Subcutaneous abdominal adipose tissue (tissue), 5 donors: ENCODE measurements at regions not wholly inside any gene's neighbourhood (a gene's known extent, or its start where the extent isn't known, plus 50 kb on each side); places are given as distances from the start of the nearest gene placed in this dataset.

Source experiments
- H3K27ac ChIP-seq: one replicate; pipeline ENCODE4 v1.7.0; 2013; ENCODE audit warnings: low read depth, mild to moderate bottlenecking, inconsistent platforms, low read length, moderate library complexity
- H3K27me3 ChIP-seq, 5 donors: one replicate each; pipeline ENCODE4 v1.7.0; 2013; ENCODE audit warnings: low read length in 5 of 5, inconsistent platforms in 1 of 5; ENCODE audit not compliant: control insufficient read depth in 5 of 5, insufficient read depth in 4 of 5
- H3K36me3 ChIP-seq, 5 donors: one replicate each; pipeline ENCODE4 v1.7.0; 2013; ENCODE audit warnings: low read length in 5 of 5; ENCODE audit not compliant: control insufficient read depth in 5 of 5, insufficient read depth in 5 of 5
- H3K4me1 ChIP-seq, 5 donors: one replicate each; pipeline ENCODE4 v1.7.0; 2013; ENCODE audit warnings: low read length in 5 of 5, mild to moderate bottlenecking in 3 of 5, moderate library complexity in 1 of 5; ENCODE audit not compliant: control insufficient read depth in 5 of 5, insufficient read depth in 5 of 5
- H3K4me3 ChIP-seq, 5 donors: one replicate each; pipeline ENCODE4 v1.7.0; 2013; ENCODE audit warnings: low read length in 5 of 5, low read depth in 1 of 5
- H3K9ac ChIP-seq, 5 donors: one replicate each; pipeline ENCODE4 v1.7.0; 2013; ENCODE audit warnings: low read length in 5 of 5, mild to moderate bottlenecking in 4 of 5, moderate library complexity in 3 of 5
- H3K9me3 ChIP-seq, 5 donors: one replicate each; pipeline ENCODE4 v1.7.0; 2013; ENCODE audit warnings: low read length in 5 of 5; ENCODE audit not compliant: control insufficient read depth in 5 of 5
- donor health status: healthy.
- donor health status: healthy.
- donor health status: healthy.
- donor health status: healthy.
- donor health status: healthy.

DNA sequence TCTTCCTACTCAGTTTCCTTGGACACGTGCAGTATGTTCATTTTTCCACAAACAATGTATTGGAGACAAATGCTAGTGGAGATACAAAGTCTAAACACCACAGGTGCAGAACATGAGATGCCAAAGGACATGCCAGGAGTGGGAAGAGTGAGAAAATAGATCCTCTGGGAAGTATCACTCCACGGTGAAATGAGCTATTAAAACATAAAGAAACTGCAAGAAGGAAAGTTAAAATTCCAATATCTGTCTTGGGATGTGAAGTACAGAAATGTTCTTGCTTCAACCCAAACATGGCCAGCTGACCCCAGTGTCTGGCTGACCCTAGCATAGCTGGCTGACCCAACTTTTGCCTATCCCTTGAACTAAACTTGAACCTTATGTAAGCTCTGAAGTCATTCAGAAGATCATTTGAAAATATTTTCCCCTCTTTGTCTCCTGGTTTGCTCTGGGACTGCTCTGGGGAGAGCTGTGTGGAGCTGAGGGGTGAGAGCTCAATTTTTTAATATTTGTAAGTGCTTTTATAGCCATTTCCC, 59.5 kb downstream of the FZD1 start:
- Histone ChIP-seq H3K9ac (no peak overlapping the region), H3K9me3 (no peaks in the 10 kb centered on the region), H3K36me3 (no peaks in the 10 kb centered on the region), H3K27me3 (no peaks in the 10 kb centered on the region), H3K4me1 (peaks cover 0 to 15% (median 0%) of the 10 kb centered on the region in 5 donors), H3K27ac (no peak overlapping the region), H3K4me3 (no peak overlapping the region)

DNA sequence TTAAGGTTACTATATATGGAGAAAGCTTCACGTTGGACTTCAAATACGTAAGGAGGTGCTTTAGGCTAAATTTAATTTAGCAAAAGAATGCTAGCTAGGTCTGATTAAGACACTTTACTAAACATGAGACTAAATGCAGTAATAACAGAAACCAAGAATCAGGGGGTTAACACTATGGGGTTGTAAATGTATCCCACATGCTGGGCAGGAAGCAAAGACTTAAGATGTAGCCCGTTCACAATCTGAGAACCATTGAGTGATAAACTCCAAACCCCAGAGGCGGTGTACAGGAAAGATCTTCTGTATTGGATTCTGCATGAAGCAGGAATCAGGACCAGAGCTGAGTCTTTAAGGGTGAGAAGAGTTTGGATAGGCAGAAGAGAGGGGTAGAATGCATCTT, 60.4 kb downstream of the FZD1 start:
- Histone ChIP-seq H3K9ac (no peak overlapping the region), H3K9me3 (no peaks in the 10 kb centered on the region), H3K4me3 (no peak overlapping the region), H3K27me3 (no peaks in the 10 kb centered on the region), H3K4me1 (peaks cover 0 to 17% (median 0%) of the 10 kb centered on the region in 5 donors), H3K27ac (no peak overlapping the region), H3K36me3 (no peaks in the 10 kb centered on the region)

DNA sequence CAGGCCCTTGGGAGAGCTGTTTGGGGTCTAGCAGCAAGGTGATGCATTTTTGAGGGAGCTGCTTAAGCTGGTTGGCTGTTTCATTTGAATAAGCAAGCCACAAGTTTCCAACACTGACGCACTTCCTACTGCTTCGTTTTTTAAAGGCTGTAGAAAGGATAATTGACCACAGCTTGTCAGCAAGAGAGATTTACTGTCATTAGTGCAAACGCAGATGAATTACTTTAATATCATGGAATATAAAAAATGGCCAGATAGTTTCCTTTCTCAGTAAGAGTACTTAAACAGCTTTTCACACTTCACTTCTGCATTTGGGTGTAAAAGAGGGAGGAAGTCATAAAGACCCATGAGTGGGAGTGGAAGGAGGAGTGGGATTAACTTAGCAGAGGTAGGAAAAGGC, 61.5 kb downstream of the FZD1 start:
- Histone ChIP-seq H3K27me3 (no peaks in the 10 kb centered on the region), H3K4me1 (peaks cover 0 to 25% (median 4%) of the 10 kb centered on the region in 5 donors), H3K9me3 (no peaks in the 10 kb centered on the region), H3K9ac (no peak overlapping the region), H3K4me3 (no peak overlapping the region), H3K27ac (no peak overlapping the region), H3K36me3 (no peaks in the 10 kb centered on the region)

DNA sequence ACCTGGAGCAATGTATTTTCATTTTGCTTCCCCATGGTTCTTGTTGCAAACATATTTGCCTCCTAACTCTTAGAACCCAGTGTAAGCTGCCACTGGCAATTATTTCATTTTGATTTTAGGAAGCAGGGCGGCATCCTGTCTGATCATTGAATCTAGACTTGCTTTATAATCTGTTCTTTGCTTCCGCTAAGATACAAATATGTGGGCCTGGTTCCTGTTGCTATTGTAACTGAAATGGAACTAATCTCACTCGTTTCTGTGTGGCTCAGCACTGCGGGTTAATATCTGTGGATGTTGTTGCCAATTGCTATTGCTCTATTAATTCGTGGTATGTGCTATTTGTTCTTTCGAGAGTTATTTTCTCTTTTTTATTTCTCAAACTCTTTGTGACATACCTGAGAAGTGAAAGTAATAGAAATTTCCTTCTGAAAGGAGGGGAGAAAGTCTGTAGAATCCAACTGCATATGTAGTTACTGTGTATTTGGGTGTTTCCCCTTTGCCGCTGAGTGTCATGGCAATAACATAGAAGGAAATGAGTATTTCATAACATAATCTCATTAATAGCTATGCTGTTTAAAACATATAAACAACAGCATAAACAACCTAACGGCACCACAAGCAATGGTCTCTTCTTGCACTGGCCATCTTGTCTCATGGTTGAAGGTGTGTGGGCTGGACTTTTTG, 62.4 kb downstream of the FZD1 start:
- no peaks in the 10 kb centered on the region for H3K27me3 ChIP-seq
- no peak overlapping the region for H3K9ac ChIP-seq
- H3K9me3 ChIP-seq: no peaks in the 10 kb centered on the region
- H3K27ac ChIP-seq: no peak overlapping the region
- no peaks in the 10 kb centered on the region for H3K36me3 ChIP-seq
- H3K4me3 ChIP-seq: no peak overlapping the region
- H3K4me1 ChIP-seq: peaks cover 0 to 25% (median 7%) of the 10 kb centered on the region in 5 donors

DNA sequence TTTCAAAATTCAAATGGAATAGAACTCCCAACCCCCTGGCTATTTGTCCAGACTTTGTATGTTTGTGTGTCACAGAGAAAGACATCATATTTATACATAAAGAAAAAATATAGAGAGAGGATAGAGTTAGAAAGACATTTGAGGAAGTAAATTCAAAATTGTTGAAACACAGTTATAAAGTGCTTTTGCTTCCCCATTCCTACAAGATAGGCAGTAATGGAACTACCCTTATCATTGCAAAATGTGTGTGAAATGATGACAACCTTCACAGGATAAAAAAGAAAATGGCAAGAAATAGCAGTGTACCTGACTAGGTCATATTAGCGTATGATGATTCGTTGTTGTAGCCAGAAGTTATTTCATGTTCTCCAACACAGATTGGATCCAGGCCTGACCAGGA, 63.1 kb downstream of the FZD1 start:
- Histone ChIP-seq H3K27ac (no peak overlapping the region), H3K9me3 (no peaks in the 10 kb centered on the region), H3K27me3 (no peaks in the 10 kb centered on the region), H3K4me1 (peaks cover 0 to 25% (median 7%) of the 10 kb centered on the region in 5 donors), H3K36me3 (no peaks in the 10 kb centered on the region), H3K9ac (no peak overlapping the region), H3K4me3 (no peak overlapping the region)

DNA sequence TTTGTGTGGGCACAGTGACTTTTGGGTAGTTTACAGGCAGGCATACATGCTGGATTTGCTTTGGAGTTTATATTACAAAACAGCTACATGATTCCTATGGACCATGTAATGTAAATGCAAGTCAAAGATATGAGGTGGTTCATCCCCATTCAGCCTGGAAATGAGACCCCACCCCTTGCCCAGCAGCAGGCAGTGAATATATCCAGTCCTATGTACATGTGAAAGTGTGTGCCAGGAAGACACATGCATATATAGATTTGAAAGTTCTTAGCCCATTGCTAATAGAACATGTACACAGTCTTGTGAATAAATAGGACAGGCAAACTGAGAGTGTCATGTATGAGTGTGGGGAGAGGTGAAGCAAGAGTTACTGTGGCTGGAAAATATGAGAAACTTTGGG, 65.3 kb downstream of the FZD1 start:
- H3K27ac ChIP-seq: no peak overlapping the region
- H3K9ac ChIP-seq: no peak overlapping the region
- no peak overlapping the region for H3K4me3 ChIP-seq
- peaks cover 0 to 25% (median 7%) of the 10 kb centered on the region in 5 donors for H3K4me1 ChIP-seq
- H3K9me3 ChIP-seq: no peaks in the 10 kb centered on the region
- no peaks in the 10 kb centered on the region for H3K36me3 ChIP-seq
- H3K27me3 ChIP-seq: no peaks in the 10 kb centered on the region

DNA sequence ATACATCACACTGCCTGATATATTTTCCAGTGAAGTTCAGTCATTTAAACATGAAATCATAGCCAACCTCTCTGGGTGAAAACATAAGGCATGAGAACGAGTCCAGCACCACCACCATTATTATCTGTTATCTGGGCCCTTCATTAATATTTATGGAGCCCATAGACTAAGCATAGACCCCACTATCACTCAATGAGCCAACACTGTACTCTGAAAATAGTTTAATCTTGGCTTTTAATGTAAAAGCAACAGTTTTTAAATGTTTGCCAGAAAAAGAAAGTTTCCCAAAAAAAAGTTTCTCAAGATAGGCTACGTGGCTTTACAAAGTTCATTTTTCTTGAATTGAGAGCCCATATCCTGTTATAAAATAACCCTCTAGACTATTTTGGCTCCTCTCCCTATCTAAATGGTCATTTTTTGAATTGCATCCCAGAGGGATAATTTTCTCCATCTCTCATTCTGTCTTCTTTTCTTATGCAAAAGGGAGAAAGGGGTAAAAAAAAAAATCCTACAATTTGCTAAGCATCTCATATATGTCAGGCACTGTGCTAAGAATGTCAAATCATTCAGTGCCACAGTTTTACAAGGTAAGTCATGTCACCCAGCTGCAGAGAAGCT, 66.1 kb downstream of the FZD1 start:
- Histone ChIP-seq H3K36me3 (no peaks in the 10 kb centered on the region), H3K27ac (no peak overlapping the region), H3K4me3 (no peak overlapping the region), H3K4me1 (peaks cover 0 to 22% (median 7%) of the 10 kb centered on the region in 5 donors), H3K27me3 (no peaks in the 10 kb centered on the region), H3K9ac (no peak overlapping the region), H3K9me3 (no peaks in the 10 kb centered on the region)

DNA sequence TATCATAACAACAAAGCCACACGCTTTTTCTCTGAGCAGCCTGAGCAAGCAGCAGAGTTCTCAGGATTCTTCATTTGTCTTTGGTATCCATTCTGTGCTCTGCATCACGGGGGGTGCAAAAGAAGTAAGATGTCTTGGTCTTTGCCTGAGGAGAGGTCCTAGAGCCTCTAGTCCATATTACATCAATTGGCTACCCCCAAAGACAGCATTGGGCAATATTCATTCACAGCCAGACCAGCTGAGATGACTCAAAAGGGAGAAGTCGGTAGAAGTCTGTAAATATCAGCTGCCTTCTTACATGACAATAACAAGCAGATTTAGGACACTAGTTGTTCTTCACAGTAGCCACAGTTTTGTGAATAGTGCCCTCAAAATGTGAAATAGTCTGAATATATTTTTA, 66.6 kb downstream of the FZD1 start:
- Histone ChIP-seq H3K4me1 (peaks cover 0 to 16% (median 7%) of the 10 kb centered on the region in 5 donors), H3K27me3 (no peaks in the 10 kb centered on the region), H3K36me3 (no peaks in the 10 kb centered on the region), H3K9me3 (no peaks in the 10 kb centered on the region), H3K9ac (no peak overlapping the region), H3K4me3 (no peak overlapping the region), H3K27ac (no peak overlapping the region)

DNA sequence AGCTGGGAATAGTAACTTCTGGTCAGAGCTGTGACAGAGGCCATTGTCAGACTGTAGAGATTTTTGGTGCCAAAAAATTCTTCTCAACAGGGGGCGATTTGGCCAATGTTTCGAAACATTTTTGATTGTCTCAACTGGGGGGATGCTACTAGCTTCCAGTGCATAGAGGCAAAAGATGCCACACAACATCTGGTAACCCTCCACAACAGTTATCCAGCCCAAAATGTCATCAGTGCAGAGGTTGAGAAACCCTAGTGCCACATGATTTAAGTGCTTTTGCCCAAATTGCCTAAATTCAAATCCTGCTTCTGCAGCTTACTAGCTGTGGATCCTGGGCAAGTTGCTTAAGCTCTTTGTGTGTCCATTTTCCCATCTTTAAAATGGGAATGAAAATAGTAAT, 71.9 kb downstream of the FZD1 start:
- no peaks in the 10 kb centered on the region for H3K9me3 ChIP-seq
- H3K9ac ChIP-seq: no peak overlapping the region
- no peaks in the 10 kb centered on the region for H3K27me3 ChIP-seq
- H3K36me3 ChIP-seq: no peaks in the 10 kb centered on the region
- no peaks in the 10 kb centered on the region for H3K4me1 ChIP-seq
- H3K27ac ChIP-seq: no peak overlapping the region
- no peak overlapping the region for H3K4me3 ChIP-seq

DNA sequence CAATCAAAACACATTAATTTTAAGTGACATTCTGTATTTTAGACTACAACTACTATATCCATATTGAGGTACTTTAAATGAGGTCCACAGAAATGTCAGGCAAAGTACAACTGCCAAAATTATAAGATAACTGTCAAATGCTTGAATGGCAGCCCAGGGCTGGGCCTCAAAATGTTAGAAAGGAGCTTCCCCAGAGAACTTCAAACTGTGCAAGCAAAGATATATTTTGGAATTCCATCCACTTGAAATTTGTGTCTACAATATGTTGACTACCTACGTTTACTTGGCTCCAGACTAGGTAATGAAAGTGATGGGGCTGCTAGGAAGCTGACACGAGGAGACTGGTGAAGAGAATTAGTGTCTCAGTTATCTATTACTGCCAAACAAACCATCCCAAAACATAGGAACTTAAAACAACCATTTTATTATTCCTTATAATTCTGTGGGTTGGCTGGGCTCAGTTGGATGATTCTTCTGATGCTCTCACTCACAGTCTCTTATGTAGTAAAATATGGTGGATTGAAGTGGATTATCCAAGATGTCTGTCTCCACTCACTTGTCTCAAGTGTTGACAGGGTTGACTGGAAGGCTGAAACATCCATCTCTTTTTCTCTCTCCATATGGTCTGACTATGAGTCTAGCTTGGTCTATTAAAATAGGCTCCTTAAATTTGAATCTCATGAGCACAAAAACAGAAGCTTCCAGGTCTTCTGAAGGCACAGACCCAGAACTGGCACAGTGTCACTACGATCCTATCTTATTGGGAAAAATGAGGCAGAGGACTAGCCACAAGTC, 74.2 kb downstream of the FZD1 start:
- Histone ChIP-seq H3K36me3 (no peaks in the 10 kb centered on the region), H3K27ac (no peak overlapping the region), H3K27me3 (no peaks in the 10 kb centered on the region), H3K9me3 (no peaks in the 10 kb centered on the region), H3K4me3 (no peak overlapping the region), H3K9ac (no peak overlapping the region), H3K4me1 (peaks cover 0 to 5% (median 2%) of the 10 kb centered on the region in 5 donors)
